Endothelial cell of umbilical vein (primary cell): ENCODE measurements at regions not wholly inside any gene's neighbourhood (a gene's known extent, or its start where the extent isn't known, plus 50 kb on each side); places are given as distances from the start of the nearest gene placed in this dataset.

Source experiments
- CTCF ChIP-seq, 2 donors: IDR thresholded peaks; 1 replicate in 1 of 2; 2 replicates in 1 of 2; pipeline ENCODE4 v1.5.1; 2011; ENCODE audit warnings: low read length in 2 of 2, mild to moderate bottlenecking in 2 of 2, moderate library complexity in 2 of 2, control low read depth in 1 of 2, inconsistent platforms in 1 of 2, low read depth in 1 of 2; ENCODE audit not compliant: insufficient read depth in 1 of 2; ENCODE audit errors: extremely low read depth in 1 of 2
- EZH2 ChIP-seq: IDR thresholded peaks from 2 replicates; pipeline ENCODE4 v1.6.1; 2012; ENCODE audit warnings: borderline replicate concordance, low read depth, mild to moderate bottlenecking, moderate library complexity, low read length, inconsistent platforms; ENCODE audit not compliant: severe bottlenecking
- MYC ChIP-seq: IDR thresholded peaks from one replicate; pipeline ENCODE4 v1.6.1; 2011; ENCODE audit warnings: mild to moderate bottlenecking, low read depth, low read length
- POLR2A ChIP-seq: IDR thresholded peaks from 2 replicates; pipeline ENCODE4 v1.6.1; 2012; ENCODE audit warnings: low read depth, mild to moderate bottlenecking, control low read depth, low read length
- POLR2AphosphoS5 ChIP-seq: IDR thresholded peaks from 2 replicates; pipeline ENCODE4 v1.6.1; 2012; ENCODE audit warnings: low read depth, mild to moderate bottlenecking, control low read depth, low read length, moderate library complexity; ENCODE audit not compliant: insufficient read depth

- TF ChIP-seq CTCF (IDR thresholded peaks at IDR 0.05; ENCODE audit: extremely low read depth in 1 of 2, insufficient read depth in 1 of 2, low read depth in 1 of 2, low read length in 2 of 2) (no peak), EZH2 (no peak), POLR2A (no peak), MYC (no peak), POLR2AphosphoS5 (no peak)
Measured at GRCh38 chr6:15153191-15153590, 92.7 kb upstream of the JARID2 start.
